Omental fat pad (tissue), 3 donors: ENCODE measurements at regions not wholly inside any gene's neighbourhood (a gene's known extent, or its start where the extent isn't known, plus 50 kb on each side); places are given as distances from the start of the nearest gene placed in this dataset.

Experiments used
- ATAC-seq: fragments of 150-250 bp; one replicate; pipeline ENCODE4 v1.9.1; 2016; ENCODE audit warnings: mild to moderate bottlenecking, moderate library complexity; ENCODE audit not compliant: low FRiP score
- DNase-seq: peaks from one replicate; pipeline ENCODE4 v3.0.0-alpha.2; 2019; ENCODE audit warnings: low spot score
- TF ChIP-seq, protein P1 (sequence below), 3 donors: fragments of 450-650 bp; IDR thresholded peaks; one replicate each; pipeline ENCODE4 v1.5.1; 2016 to 2017; ENCODE audit warnings: antibody characterized with exemption in 3 of 3, mild to moderate bottlenecking in 3 of 3, moderate library complexity in 2 of 3

DNA sequence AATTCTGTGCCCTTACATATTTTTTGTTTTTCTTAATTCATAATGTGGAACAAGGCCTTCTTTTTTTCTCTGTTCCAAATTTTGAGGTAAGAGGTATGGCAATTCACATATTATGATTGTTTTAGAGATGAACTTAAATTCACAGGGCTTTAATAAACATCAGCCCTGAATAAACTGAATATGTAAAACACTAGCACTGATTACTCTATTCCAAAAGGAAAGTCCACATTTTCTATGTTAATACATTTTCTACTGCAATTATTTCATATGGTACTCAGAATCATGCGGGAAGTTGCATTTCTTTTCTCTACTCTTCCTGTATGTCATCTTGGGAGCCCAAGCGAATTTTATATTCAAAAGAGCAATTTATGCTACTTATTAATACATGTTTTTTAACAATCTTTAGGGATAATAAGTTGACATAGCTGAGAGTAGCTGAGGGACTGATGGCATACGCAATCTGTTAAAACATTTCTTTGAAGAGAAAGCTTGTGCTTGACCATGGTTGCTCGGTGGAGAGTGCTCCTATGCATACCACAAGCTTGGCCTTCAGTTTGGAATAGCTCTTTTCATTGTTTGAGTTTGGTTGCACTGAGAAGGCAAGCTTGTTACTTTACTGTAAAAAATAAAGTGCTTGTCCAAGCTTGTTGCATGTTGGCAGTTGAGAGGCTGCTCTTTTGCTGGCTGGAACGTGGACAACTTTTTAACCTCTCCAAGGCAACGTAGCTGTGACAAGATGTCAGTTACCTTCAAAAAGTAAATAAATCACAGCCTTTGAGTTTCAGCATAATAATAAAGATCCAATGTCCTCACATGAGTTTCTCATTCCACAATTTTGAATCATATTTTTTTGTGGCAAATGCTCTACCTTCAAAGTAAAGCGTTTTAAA is 196.3 kb upstream of the SPRY1 start:
- ATAC-seq (no peak), DNase-seq (no peak)
- TF ChIP-seq, protein P1, sequence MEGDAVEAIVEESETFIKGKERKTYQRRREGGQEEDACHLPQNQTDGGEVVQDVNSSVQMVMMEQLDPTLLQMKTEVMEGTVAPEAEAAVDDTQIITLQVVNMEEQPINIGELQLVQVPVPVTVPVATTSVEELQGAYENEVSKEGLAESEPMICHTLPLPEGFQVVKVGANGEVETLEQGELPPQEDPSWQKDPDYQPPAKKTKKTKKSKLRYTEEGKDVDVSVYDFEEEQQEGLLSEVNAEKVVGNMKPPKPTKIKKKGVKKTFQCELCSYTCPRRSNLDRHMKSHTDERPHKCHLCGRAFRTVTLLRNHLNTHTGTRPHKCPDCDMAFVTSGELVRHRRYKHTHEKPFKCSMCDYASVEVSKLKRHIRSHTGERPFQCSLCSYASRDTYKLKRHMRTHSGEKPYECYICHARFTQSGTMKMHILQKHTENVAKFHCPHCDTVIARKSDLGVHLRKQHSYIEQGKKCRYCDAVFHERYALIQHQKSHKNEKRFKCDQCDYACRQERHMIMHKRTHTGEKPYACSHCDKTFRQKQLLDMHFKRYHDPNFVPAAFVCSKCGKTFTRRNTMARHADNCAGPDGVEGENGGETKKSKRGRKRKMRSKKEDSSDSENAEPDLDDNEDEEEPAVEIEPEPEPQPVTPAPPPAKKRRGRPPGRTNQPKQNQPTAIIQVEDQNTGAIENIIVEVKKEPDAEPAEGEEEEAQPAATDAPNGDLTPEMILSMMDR (IDR thresholded peaks at IDR 0.05) = no peak

DNA sequence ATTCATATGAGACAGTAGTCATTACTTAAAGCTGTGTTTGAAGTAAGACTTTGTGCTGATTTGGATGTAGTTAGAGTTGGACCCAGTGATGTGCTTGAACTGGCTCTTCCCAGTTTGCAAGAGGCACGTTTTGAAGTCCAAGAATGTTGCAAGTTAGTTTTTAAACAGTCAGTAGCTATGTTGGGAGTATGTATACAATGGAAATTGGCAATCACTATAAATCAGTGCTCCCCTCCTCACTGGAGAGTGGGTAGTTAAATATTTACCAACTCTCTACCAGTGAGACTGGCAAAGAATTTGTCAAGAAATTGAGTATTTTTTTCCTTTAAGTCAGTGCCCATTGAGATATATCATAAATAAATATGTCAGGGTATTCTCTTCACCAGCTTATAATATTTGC is 191.9 kb upstream of the SPRY1 start:
- TF ChIP-seq, protein P1 (IDR thresholded peaks at IDR 0.05) = no peak
- DNase-seq (no peak), ATAC-seq (no peak)

DNA sequence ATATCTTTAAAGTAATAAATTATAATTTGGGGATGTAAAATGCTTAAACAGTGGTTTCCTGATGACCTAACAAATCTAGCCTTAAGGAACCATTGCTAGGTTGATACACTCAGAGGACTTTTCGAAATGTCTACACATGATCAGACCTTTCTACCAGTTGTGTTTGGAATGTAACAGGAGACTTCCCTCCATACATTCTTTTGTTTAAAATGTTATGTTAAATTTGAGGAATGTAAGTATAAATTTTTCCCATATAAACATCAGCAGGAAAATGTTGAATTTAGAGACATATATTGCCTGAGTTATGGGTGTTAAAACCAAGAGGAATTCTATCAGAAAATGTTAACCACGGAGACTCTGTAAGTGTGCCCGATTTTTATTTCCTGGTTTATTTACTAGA is 190.6 kb upstream of the SPRY1 start:
- ATAC-seq = no peak
- TF ChIP-seq, protein P1 (IDR thresholded peaks at IDR 0.05) = no peak
- no peak for DNase-seq

DNA sequence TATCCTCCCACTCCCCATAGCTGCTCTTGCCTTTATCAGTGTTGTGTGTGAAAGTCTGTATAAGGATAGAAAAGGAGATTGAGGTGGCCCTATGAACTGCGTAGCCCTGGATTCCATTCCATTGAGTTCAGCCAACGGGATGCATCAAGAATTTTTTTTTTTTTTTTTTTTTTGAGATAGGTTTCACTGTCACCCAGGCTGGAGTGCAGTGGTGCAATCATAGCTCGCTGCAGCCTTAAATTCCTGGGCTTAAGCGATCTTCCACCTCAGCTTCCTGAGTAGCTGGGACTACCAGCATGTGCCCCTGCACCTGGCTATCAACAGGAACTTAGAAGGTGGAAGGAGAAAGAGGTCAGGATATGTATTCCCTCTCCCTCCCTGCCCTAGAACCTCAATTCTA is 187.2 kb upstream of the SPRY1 start:
- TF ChIP-seq, protein P1 (IDR thresholded peaks at IDR 0.05) = no peak
- DNase-seq (no peak), ATAC-seq (no peak)

DNA sequence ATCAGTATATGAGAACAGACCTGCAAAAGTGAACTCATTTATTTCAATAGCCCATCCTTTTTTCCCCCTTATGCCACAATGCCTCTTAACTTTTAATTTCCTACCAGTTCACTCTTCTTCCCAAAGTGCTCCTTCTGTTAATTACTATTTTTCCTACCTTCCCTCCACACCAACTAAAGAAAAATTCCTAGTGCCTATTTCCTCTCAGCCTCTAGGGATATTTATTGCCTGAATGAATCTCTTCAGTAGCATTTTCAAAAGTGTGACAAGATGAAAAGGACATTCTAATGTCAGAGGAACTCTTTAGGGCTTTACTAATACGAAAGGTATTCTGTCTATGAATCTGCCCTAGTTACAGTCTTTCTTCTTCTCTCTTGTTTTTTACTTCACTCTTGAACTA is 181.1 kb upstream of the SPRY1 start:
- TF ChIP-seq, protein P1 (IDR thresholded peaks at IDR 0.05) = no peak
- no peak for ATAC-seq

DNA sequence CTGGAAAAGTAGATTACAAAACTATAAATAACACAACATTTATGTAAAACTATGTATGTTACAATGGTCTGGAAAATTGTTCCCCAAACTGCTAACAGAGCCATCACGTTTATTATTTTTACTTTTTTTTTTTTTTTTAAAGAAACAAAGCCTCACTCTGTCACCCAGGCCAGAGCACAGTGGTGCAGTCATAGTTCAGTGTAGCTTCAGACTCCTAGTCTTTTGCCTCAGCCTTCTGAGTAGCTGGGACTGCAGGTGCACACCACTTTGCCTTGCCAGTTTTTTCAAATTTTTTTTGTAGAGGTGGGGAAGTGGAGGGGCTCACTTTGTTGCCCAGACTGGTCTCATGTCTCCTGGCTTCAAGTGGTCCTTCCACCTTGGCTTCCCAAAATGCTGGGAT is 180.1 kb upstream of the SPRY1 start:
- ATAC-seq (no peak), DNase-seq (no peak)
- TF ChIP-seq, protein P1 (IDR thresholded peaks at IDR 0.05) = no peak

More for the DNA sequence above, 181.1 kb upstream of the SPRY1 start:
- DNase-seq = no peak

DNA sequence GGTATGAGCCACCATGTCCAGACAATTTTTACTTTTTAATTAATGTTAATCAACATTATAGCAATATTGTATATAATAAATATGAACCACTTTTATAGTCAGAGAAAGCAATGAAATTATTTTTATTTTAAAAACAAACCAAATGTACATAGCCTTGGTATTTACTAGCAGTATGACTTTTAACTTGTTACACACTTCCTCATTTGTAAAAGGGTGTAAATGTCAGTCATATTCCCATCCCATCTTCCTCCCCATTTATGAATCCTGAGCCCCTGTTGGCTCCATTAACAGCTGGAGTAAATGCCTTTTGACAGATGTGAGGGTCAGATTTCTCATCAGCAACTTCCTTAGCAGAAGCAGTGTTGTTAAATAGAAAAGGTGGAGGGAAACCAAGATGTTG is 179.6 kb upstream of the SPRY1 start:
- TF ChIP-seq, protein P1 (IDR thresholded peaks at IDR 0.05) = no peak
- ATAC-seq = no peak
- no peak for DNase-seq
